RCC 7860 (cell line): ENCODE measurements at regions not wholly inside any gene's neighbourhood (a gene's known extent, or its start where the extent isn't known, plus 50 kb on each side); places are given as distances from the start of the nearest gene placed in this dataset.
"Not testable (repeated sequence)": the region's sequence is repeated elsewhere in the genome, so short reads cannot be mapped to it uniquely, and the experiment has no call there.

Experiments
- DNase-seq: peaks from one replicate; pipeline ENCODE4 v3.0.0-alpha.2; 2015; ENCODE audit warnings: low spot score
- FAIRE-seq: peaks from 2 replicates; lab custom pipeline; 2012; peaks lifted over from hg19 to GRCh38; lab: Jason Lieb, UNC

DNA sequence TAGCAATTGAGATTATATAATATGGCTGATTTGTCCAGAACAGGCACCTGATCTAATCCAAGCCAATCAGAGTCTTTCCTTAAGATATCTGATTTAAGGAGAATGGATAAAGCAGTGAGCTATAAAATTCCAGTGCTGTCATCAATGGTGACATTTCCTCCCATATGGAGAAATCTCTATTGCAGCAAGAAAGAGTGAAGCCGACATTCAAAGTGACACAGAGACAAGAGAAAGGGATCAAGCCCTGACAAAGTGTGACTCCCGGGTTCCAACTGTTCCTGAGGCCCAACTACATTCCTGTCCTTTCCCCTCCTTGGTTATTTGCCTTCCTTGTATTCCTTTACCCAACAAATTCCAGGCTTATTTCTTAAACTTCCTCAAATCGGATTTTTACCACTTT, 430.0 kb upstream of the SOX5 start:
- FAIRE-seq (no peak), DNase-seq (no peak)

DNA sequence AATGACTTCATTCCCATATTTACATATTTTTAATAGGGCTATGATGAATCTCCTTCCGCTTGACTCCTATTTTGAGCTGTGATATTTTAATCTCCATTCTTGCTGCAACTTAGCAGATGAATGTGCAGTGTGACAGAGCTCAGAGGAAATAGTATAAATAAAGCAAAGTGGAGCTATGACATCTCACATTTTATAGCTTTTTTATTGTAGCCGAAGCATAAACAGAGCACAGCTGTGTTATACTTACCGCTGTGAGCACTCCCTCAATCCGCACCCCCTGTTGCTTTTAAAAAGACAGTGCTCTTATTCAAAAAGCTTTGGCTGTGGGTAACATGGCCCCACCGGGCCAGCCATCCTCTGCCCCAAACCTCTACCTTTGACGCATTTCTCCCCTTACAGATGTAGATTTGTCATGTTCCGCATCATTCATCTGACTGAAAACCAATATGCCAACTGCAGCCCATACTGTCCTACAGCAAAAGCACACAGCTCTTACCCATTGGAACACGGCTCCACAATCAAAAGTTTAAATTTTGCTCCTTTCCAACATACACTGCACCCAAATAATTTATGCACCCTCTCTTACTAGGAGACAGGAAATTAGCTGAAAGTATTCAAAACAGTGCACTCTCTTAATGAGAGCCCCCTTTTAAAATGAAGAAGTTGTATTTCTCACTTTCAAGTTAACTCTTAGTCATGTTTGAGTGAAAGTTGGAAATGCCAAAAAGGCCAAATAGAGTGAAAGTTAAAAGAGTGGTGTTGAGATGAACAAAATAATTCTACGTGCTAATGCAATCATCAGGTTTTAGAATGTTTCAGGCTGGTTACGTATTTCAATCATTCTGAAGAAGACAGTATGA, 429.3 kb upstream of the SOX5 start:
- DNase-seq, result no peak
- no peak for FAIRE-seq

DNA sequence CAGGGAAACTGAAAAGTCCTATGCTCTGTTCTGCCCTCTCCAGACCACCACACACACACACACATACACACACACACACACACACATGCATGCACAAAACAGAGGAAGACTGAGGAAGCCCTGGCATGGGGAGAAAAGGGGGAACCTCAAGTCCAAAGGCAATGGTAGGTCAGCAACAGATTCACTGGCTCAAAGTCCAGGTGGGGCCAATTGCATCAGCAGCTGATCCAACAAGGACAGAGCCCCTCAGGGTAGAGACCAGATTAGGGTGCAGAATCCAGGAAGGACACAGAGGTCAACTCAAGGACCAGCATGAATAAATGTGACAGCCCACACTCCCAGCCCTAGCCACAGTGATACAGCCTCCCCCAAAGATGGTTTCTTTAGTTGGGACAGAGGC, 425.0 kb upstream of the SOX5 start:
- FAIRE-seq (no peak), DNase-seq (no peak)

DNA sequence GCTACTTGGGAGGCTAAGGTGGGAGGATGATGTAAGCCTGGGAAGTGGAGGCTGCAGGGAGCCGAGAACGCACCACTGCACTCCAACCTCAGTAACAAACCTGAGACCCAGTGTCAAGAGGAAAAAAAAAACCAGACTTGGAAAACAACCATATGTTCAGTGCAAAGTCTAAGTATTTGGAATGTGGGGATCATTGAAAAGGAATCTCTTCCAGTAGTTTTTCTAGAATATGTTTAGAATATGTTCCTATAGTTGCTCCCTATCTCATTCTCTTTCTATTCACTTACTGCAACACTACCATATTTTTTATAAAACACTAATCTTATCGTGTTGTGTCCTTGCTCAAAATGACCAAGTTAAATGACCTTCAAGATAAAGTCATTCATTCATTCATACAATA, 423.5 kb upstream of the SOX5 start:
- DNase-seq, result no peak
- no peak for FAIRE-seq

DNA sequence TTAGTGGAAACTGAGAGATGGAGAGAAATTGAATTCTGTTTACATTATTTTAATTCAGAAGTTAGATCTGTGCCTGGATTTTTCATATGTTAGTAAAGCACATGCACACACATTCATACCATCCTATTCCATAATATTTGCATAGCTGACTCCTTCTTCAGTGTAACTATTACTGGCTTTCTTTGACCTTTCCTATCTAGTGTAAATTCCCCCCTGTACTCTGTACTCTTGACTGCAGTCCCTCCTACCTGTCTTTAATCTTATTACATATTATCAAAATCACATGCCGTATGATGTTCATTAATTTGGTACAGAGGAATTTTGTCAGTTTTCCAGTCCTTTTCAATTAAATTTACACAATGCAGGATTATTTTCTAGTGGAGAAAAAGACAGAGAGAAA, 417.0 kb upstream of the SOX5 start:
- DNase-seq (no peak), FAIRE-seq (no peak)

DNA sequence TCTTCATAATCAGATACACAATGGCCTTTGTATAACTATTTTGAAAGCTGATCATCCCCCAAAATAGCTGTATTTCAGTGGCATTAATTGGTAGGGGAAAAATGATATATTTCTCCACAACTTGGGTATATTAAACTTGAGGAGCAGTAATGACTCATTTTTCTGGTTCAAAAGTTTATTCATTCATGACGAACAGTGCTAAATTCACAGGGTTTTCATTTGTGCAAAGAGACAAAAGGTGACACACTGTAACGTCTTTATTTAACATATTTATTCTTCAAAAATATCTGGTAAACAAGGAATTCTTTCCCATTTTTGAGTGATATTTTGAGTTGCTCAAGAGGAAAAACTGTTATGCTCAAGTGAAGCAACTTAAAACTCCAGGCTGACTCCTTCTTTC, 415.5 kb upstream of the SOX5 start:
- DNase-seq (no peak), FAIRE-seq (no peak)

DNA sequence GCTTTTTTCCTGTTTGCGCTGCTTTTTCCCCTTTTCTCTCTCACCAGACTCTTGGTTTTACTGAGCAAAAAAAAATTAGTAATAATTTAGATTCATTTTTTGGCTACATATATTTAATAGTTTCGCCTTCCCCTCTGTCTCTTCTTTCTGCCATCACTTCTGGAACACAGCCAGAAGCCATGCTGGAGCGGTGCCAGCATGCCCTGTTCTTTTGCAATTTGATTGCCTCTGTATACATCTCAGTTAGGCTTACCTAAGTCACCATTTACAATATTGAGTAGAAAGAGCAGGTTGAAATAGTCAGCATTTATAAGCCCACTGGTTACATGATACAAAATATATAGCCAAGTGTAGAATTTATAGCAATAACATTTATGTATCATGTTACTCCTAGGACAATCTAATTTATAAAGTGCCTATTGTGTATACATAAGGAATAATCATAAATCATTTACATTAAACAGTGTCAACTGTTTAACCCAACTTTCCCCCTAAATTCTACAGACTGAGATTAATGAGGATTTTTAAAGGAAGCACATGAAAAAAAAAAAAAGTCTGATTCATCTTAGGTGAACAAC, 413.8 kb upstream of the SOX5 start:
- DNase-seq (no peak), FAIRE-seq (no peak)

DNA sequence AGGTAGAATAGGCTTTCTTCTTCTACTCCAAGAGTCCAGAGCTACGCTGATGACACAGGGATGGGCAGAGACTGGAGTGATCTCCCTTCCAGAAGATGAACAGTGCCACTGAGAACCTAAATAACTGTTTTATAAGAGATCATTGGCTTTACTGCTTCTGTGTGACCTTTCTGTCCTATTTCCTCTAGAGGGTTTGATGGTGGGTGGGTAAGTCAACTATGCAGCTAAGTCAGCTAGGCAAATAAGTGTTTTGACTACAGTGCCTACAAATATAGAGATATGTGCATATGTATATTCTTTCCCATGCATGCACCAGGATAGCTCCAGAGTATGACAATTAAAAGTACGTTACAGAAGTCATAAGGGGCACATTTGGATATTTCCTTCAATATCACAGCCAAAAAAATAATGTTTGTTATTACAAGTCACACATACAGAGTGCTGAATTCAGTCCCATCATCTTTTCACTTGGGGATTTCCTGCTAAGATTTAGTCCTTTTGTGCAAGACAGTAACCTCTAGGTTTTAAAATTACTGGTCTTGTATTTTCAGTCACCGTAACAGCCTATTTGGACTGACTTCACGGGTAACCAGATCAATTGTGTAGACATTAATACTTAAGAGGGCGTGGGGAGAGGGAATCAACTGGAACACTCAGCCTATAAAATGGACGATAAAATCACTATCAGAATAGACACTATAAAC, 412.6 kb upstream of the SOX5 start:
- no peak for FAIRE-seq
- DNase-seq, result no peak

DNA sequence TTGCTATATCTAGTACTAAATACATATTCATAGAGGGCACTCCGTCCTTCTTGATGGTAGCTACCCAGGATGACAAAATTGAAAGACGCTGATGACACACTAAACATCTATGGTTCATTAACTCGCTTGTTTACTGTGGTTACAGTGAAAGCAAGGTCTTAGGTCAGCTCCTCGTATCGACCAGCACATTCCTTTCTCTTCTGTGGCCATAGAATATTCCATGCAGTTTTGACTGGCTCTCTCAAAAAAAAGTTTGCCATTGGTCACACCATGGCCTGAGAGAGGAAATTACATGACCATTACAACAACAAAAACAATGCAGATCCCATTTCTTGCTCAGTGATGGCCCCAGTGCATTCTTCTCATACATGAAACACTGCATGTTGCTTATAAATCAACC, 411.4 kb upstream of the SOX5 start:
- DNase-seq, result peak; percentile 39
- no peak for FAIRE-seq

DNA sequence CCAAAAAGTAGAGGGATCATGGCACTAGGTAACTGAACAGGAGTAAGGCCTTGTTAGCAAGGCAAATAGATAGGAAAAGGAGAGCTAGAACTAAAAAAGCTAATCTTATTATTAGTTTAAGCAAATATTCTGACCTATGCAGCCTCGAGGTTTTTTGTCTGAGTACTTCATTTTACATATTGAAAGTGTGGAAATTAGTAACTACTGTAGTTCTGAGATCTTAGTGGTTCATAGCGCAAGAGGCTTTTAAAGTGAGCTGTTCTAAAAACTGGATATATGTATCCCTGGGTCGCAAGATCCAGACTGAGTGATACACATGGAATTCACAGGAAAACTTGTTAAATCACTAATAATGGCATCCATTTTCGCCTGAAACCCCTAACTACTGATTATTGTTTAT, 411.0 kb upstream of the SOX5 start:
- no peak for DNase-seq
- FAIRE-seq, result no peak

DNA sequence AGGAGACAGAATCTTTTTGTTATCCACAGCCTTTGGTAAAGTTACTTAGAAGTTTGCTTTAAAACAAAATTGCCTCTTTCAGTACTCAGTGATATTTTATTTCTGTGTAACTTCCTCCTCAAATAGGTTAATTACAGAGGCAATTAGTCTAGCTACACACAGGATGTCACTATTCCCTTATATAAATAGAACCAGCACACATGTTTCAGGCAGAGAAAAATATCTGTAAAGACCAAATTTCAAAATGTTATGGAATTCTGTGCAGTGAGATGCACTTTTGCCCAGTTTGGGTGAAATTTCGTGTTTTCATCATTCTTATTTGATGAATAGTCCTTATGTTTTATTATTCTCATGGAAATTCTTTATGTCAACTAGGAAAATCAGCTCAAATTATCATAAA, 410.6 kb upstream of the SOX5 start:
- DNase-seq (no peak), FAIRE-seq (no peak)

DNA sequence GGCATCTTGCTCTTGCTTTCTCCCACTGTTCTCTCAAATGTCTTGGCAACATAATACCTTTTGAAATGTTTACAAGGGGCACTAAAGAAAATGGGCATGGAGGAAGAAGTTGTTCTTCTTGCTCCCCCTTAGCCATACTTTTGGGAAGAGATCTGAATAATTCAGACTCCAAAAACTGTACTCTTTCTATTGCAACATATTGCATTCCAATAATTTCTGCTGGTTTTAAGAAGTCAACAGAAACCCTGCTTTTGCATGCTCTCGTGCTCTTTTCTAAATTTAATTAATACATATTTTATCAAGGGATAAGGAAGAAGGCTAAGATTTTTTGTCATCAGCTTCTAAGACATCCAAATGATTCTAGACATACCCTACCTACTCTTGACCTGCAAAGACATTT, 409.9 kb upstream of the SOX5 start:
- no peak for FAIRE-seq

DNA sequence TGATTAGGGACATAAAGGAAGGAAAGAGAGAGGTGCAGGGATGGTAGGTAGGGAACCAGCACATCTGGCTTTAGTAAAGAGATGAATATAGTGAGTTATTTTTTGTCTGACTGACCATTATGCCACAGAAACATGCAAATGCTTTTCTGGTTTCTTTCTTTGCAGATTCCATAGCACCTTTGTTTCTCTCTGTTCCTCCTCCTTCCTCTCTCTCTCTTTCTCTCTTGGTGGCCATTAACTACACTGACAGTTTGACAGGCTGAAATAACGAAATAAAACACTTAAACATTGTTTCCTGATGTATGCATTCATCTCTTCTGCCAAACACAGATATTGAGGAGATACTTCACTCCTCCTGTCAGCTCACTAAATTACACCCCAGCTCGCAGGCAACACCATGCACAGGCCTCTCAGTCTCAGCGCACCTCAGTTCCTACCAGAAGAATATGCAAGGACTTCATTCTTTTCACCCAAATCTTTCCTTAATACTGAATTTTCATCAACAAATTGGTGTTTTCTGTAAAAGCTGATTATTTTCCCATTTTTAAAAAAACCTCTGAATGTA, 406.9 kb upstream of the SOX5 start:
- FAIRE-seq, result no peak
- DNase-seq, result no peak

More for the DNA sequence above, 409.9 kb upstream of the SOX5 start:
- DNase-seq, result no peak

DNA sequence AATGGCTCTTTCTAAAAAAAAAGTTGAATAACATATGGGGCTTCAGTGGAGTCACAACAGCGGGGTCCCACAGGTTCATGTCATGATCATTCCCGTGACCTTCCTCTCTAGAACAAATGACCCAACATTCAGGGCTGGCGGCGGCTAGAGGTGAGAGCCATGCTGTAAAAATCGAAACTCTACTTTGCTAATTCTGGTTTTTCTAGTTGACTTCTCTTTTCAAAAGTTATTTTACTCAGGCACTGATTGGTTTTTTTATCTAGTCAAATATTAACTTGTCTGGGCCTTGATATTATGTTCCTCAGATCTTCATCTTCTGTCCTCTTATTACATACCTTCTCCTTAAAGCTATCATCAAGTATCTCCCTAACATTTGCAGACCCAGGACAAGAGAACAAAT, 402.9 kb upstream of the SOX5 start:
- FAIRE-seq, result no peak
- DNase-seq, result no peak

DNA sequence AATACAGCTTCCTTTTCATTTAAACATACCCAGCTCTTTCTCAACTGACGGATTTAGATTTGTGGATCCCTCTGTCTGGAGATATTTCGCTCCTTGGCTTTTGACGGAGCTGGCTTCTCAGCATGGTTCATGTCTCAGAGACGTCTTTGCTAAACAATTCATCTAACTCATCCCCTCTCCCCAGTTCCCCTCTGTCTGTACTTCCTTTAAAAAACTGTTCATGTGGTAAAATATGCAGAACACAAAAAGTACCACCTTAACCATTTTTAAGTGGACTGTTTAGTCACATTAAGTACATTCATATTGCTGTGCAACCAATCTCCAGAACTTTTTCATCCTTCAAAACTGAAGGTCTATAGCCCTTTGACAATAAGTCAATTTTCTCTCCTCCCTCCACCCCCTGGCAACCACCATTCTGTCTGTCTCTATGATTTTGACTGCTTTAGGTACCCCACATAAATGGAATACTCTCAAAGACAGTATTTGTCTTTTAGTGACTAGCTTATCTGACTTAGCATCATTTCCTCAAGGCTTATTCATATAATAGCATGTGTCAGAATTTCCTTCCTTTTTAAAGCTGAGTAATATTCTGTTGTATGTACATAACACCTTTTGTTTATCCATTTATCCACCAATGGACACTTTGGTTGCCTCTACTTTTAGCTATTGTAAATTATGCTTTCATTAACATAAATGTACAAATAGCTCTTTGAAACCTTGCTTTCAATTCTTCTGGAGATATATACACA, 399.8 kb upstream of the SOX5 start:
- FAIRE-seq (no peak), DNase-seq (no peak)

DNA sequence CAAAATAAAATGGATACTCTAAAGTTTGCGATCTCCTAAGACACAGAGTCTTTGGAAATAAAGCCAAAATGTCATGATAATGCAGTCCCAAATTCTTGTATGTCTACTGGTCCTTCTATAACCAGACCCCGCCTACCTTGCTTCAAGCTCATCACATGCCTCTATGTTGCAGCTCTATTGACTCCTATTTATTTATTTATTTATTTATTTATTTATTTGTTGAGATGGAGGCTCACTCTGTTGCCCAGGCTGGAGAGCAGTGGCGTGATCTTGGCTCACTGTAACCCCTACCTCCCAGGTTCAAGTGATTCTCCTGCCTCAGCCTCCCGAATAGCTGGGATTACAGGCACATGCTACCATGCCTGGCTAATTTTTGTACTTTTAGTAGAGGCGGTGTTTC, 398.7 kb upstream of the SOX5 start:
- FAIRE-seq, DNase-seq: not testable (repeated sequence)

DNA sequence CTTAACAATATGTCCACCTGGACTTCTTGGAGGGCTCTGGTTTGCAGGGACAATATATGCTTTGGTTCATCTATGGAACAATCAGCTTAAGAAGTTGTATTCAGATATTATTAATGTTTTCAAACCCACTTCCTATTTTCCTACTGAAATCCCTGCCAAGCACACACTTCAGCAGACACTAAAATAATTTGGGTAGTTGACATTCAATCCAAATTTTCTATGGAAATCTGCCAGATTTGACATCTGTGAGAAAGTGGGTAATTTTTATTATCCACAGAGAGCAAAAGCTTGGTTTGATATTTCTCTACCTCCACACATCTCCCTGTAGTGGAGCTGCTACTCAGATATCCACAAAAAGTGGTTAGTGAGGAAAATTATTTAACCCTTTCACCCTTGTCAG, 378.8 kb upstream of the SOX5 start:
- FAIRE-seq (no peak), DNase-seq (no peak)

DNA sequence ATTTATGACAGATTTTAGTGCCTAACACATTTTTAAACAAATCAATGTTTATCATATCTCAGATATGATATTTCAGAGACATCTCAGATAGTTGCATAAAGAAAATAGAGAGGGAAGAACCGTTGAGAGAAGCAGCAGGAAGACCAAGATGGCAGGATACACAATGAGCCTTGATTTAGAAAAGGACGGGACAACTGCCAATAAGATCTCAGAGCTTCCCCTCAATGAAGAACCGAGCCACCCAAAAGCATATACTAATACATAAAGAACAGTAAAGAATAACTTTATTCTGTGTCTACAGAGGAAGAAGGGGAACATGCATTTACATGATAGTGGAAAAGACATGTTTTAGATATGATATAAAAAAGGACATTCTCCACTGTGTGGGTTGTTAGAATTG, 375.9 kb upstream of the SOX5 start:
- FAIRE-seq (no peak), DNase-seq (no peak)

DNA sequence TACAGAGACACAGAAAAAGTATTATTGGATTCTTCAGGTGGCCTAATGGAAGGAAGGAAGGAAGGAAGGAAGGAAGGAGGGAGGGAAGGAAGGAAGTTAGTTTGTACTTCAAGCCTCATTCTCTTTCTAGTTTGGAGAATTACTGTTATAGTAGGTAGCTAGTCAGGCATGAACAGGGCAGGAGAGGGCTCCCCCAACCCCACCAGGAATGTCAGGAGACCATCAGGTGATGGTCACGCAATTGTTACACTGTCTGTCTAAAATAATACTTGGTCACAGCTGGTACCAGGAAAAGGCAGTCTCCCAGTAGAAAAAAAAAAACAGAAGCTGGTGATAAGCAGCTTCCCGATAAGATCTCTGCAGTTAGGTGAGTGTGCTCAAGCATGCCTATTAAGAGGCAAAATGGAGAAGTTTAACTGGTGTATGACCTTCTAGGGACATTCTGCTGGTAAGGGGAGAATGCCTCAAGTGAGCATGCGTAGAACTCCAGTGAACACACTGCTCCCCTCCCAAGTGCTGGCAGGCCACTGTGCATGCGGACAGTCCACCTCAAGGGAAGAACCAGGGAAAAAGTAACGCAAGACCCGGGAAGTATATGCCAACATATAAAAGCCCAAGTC, 358.4 kb upstream of the SOX5 start:
- no peak for DNase-seq
- no peak for FAIRE-seq

DNA sequence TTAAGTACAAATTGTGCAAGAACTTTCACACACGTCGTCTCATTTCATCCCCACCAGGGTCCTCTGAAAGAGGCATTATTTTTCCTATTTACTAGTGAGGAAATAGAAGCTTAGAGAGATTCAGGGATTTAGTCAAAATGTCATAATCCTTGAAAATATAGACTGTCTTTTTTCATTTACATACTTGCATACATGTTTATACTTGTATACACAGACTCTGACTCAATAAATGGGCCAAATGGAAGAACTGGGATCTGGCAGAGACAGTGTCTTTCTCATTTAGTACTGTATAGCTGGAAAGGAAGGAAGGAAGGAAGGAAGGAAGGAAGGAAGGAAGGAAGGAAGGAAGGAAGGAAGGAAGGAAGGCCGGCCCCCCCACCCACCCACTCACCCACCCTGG, 357.7 kb upstream of the SOX5 start:
- FAIRE-seq (no peak), DNase-seq (no peak)

DNA sequence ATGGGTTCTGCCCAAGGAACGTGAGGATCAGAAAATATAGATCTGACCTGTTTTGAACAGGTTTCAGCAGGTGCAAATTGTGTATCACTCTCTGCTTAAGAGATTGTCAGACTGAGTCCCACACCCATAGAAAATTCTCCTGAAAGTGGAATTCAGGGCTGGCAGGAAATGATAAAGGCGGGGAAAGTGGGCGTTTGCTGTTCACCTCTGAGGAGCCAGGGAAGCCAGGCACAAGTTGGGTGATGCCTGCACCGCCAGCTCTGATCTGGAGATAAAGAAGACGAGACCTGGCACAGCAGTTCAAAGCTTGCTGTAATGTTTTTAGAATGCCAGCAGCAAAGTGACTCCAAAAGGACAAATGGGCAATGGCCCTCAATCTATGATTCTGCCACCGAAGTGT, 356.5 kb upstream of the SOX5 start:
- FAIRE-seq, result no peak
- no peak for DNase-seq
